ENCODE measurements at regions not wholly inside any gene's neighbourhood (a gene's known extent, or its start where the extent isn't known, plus 50 kb on each side); places are given as distances from the start of the nearest gene placed in this dataset.

GRCh38 chr15:37720267-37720666, 214.2 kb upstream of the TMCO5A start:
- Histone ChIP-seq H3K27ac (no peak overlapping the region), H3K9me3 (no peaks in the 10 kb centered on the region), H3K4me1 (no peaks in the 10 kb centered on the region), H3K4me3 (no peak overlapping the region), H3K36me3 (no peaks in the 10 kb centered on the region), H3K27me3 (no peaks in the 10 kb centered on the region)
- DNase-seq (ENCODE audit: extremely low spot score in 2 of 2) = no peak
- TF ChIP-seq POLR2A (IDR thresholded peaks at IDR 0.05) (no peak), CTCF (IDR thresholded peaks at IDR 0.05) (no peak)
- intact Hi-C loops (cut with DNase I) = no loop called here

GRCh38 chr15:37731146-37731746, 203.2 kb upstream of the TMCO5A start:
- Histone ChIP-seq H3K4me3 (no peak overlapping the region), H3K9me3 (no peaks in the 10 kb centered on the region), H3K27me3 (no peaks in the 10 kb centered on the region), H3K36me3 (no peaks in the 10 kb centered on the region), H3K27ac (no peak overlapping the region), H3K4me1 (no peaks in the 10 kb centered on the region)
- DNase-seq (ENCODE audit: extremely low spot score in 2 of 2) = no peak
- intact Hi-C loops (cut with DNase I) = no loop called here
- no peak for TF ChIP-seq CTCF (IDR thresholded peaks at IDR 0.05)
- TF ChIP-seq POLR2A (IDR thresholded peaks at IDR 0.05) = no peak
- TF ChIP-seq POLR2AphosphoS5 (IDR thresholded peaks at IDR 0.05; ENCODE audit: insufficient read depth in 1 of 2, low read depth in 1 of 2) = no peak

- intact Hi-C loops (cut with DNase I) = no loop called here
- H3K4me1 ChIP-seq = no peaks in the 10 kb centered on the region
- no peak overlapping the region for H3K4me3 ChIP-seq
- no peaks in the 10 kb centered on the region for H3K36me3 ChIP-seq
- TF ChIP-seq CTCF (IDR thresholded peaks at IDR 0.05) = no peak
- no peaks in the 10 kb centered on the region for H3K9me3 ChIP-seq
- no peak overlapping the region for H3K27ac ChIP-seq
- no peaks in the 10 kb centered on the region for H3K27me3 ChIP-seq
- no peak for DNase-seq (ENCODE audit: extremely low spot score in 2 of 2)
Measured at GRCh38 chr15:37733628-37734027, 200.8 kb upstream of the TMCO5A start.

DNA sequence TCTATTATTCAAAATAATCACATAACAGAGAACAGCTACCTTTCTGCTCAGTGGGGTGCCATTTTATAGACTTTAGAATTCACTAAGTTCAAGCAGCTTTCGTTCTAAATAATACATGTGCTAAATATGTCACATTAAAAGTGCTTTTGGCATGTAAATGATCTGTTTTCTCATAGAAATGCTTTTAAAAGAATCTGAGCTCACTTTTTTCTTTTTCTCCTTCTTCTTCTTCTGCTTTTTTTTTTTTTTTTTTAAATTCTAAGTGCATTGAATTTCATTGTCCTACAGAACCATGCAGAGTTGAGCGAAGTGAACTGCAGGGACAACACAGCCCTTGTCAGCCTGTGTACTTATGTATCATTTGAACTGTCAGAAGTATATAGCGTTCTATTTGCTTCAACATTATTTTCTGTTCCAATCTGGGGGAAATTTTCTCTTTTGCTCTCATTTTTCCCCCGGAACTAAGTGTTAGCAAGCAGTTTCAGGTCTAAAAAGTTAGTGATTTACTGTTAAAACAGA, 193.8 kb upstream of the TMCO5A start:
- no peaks in the 10 kb centered on the region for H3K9me3 ChIP-seq
- H3K36me3 ChIP-seq = no peaks in the 10 kb centered on the region
- H3K27ac ChIP-seq = no peak overlapping the region
- no peak overlapping the region for H3K4me3 ChIP-seq
- no peaks in the 10 kb centered on the region for H3K4me1 ChIP-seq
- TF ChIP-seq POLR2AphosphoS5 (IDR thresholded peaks at IDR 0.05; ENCODE audit: insufficient read depth in 1 of 2, low read depth in 1 of 2) (no peak), CTCF (IDR thresholded peaks at IDR 0.05) (no peak), POLR2A (IDR thresholded peaks at IDR 0.05) (no peak)
- no peaks in the 10 kb centered on the region for H3K27me3 ChIP-seq
- DNase-seq (ENCODE audit: extremely low spot score in 2 of 2) = no peak
- intact Hi-C loops (cut with DNase I) = loop anchor here (10.0 kb wide), 1 partner anchor 76 kb away; no protein-coding TSS in a partner anchor

GRCh38 chr15:37743826-37744225, 190.6 kb upstream of the TMCO5A start:
- Histone ChIP-seq H3K9me3 (no peaks in the 10 kb centered on the region), H3K27me3 (no peaks in the 10 kb centered on the region), H3K4me3 (no peak overlapping the region), H3K4me1 (no peaks in the 10 kb centered on the region), H3K36me3 (no peaks in the 10 kb centered on the region), H3K27ac (no peak overlapping the region)
- no peak for DNase-seq (ENCODE audit: extremely low spot score in 2 of 2)
- TF ChIP-seq POLR2A (IDR thresholded peaks at IDR 0.05) = no peak
- TF ChIP-seq POLR2AphosphoS5 (IDR thresholded peaks at IDR 0.05; ENCODE audit: insufficient read depth in 1 of 2, low read depth in 1 of 2) = no peak
- no peak for TF ChIP-seq CTCF (IDR thresholded peaks at IDR 0.05)
- intact Hi-C loops (cut with DNase I) = loop anchor here (10.0 kb wide), 1 partner anchor 79 kb away; no protein-coding TSS in a partner anchor

Data from vagina (tissue), 2 donors.